Body of pancreas (tissue), 4 donors: ENCODE measurements at regions not wholly inside any gene's neighbourhood (a gene's known extent, or its start where the extent isn't known, plus 50 kb on each side); places are given as distances from the start of the nearest gene placed in this dataset.

Experiments
- CTCF ChIP-seq, 7 experiments: fragments of 450-650 bp in 4 of 7; fragments of 200-600 bp in 3 of 7; sonication (generic) in 3 of 7; IDR thresholded peaks; one replicate each; pipeline ENCODE4 v1.5.1; 2016 to 2019; ENCODE audit warnings: antibody characterized with exemption in 7 of 7
- POLR2A ChIP-seq, 3 donors: fragments of 450-650 bp; IDR thresholded peaks; one replicate each; pipeline ENCODE4 v1.6.1; 2016; ENCODE audit warnings: antibody characterized with exemption in 3 of 3, mild to moderate bottlenecking in 2 of 3

GRCh38 chr1:38446936-38447335 lies 400.3 kb upstream of the POU3F1 start:
- TF ChIP-seq POLR2A (IDR thresholded peaks at IDR 0.05) (no peak), CTCF (IDR thresholded peaks at IDR 0.05) (no peak)
